Kidney epithelial cell (primary cell): ENCODE measurements at regions not wholly inside any gene's neighbourhood (a gene's known extent, or its start where the extent isn't known, plus 50 kb on each side); places are given as distances from the start of the nearest gene placed in this dataset.

Source experiments
- DNase-seq: peaks from one replicate; pipeline ENCODE4 v3.0.0-alpha.2; 2010; ENCODE audit warnings: low read depth
- H3K27me3 ChIP-seq: 2 replicates; pipeline ENCODE4 v1.6.0; 2011; ENCODE audit warnings: low read length; ENCODE audit not compliant: control insufficient read depth, insufficient read depth
- H3K36me3 ChIP-seq: 2 replicates; pipeline ENCODE4 v1.5.1; 2011; ENCODE audit warnings: low read length; ENCODE audit not compliant: control insufficient read depth, insufficient read depth
- H3K4me3 ChIP-seq: 2 replicates; pipeline ENCODE4 v1.5.1; 2011; ENCODE audit warnings: low read depth, mild to moderate bottlenecking, control low read depth, low read length
- TF ChIP-seq, protein P1 (sequence below): IDR thresholded peaks from 2 replicates; pipeline ENCODE4 v1.5.1; 2011; ENCODE audit warnings: mild to moderate bottlenecking, moderate library complexity, low read length, control low read depth, inconsistent platforms; ENCODE audit not compliant: insufficient read depth, poor library complexity, severe bottlenecking

DNA sequence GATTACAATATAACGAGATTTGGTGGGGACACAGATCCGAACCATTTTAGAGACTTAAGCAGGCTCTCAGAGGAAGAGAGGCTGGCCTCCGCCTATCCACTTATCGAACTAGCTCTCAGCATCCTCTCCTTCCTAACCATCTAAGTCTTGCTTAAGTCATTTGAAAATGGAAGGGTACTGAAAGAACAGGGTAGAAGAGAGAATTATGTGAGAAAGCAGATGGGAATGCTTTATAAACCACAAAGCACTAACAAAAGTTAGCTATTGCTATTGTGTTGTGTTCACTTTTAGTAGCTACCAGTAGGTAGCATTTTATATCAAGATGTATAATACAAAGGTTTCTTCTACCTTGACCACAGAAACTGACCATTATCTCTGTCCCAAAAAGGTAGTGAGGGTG lies 153.4 kb upstream of the CADM1 start:
- TF ChIP-seq, protein P1, sequence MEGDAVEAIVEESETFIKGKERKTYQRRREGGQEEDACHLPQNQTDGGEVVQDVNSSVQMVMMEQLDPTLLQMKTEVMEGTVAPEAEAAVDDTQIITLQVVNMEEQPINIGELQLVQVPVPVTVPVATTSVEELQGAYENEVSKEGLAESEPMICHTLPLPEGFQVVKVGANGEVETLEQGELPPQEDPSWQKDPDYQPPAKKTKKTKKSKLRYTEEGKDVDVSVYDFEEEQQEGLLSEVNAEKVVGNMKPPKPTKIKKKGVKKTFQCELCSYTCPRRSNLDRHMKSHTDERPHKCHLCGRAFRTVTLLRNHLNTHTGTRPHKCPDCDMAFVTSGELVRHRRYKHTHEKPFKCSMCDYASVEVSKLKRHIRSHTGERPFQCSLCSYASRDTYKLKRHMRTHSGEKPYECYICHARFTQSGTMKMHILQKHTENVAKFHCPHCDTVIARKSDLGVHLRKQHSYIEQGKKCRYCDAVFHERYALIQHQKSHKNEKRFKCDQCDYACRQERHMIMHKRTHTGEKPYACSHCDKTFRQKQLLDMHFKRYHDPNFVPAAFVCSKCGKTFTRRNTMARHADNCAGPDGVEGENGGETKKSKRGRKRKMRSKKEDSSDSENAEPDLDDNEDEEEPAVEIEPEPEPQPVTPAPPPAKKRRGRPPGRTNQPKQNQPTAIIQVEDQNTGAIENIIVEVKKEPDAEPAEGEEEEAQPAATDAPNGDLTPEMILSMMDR: no peak
- no peak for DNase-seq
- Histone ChIP-seq H3K27me3 (no peaks in the 10 kb centered on the region), H3K4me3 (no peak overlapping the region), H3K36me3 (no peaks in the 10 kb centered on the region)

DNA sequence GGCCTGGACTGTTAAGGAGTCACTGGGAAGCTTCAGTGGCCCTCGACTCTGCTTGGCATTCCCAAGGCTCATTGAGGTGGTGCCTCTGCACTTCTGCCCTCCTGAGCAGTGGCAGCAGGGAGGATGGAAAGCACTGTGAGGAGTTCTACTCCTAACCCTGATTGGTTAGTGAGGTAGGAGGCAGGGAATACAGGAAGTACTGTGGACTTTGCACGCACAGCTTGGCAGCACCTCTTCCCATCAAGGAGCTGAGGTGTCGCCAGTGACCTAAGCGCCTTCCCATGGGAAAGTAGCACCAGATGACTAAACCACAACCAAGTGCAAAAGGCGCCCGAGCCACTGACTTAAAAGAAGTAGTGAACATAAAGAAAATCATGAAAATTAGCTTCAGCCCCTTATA lies 152.5 kb upstream of the CADM1 start:
- Histone ChIP-seq H3K4me3 (no peak overlapping the region), H3K27me3 (no peaks in the 10 kb centered on the region), H3K36me3 (no peaks in the 10 kb centered on the region)
- no peak for DNase-seq
- TF ChIP-seq, protein P1: no peak

DNA sequence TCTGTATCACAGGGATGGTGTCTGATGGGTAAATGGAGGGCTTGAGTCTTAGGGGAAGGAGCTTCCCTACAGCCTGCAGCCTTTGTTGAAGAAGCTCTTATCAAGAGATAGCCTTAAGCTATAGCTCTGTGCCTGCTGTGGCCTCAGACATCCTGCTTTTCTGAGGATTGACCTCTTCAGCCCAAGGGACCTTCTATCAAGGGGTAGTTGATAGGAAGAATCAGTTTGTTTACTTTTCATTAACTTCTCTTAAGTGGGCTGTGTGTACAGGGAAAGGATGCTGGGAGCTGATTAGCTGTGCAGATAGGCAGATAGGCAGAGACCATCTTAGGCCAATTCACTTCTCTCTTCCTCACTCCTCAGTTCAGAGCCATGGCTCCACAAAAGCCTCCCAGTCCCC lies 151.8 kb upstream of the CADM1 start:
- Histone ChIP-seq H3K27me3 (no peaks in the 10 kb centered on the region), H3K4me3 (no peak overlapping the region), H3K36me3 (no peaks in the 10 kb centered on the region)
- DNase-seq: no peak
- TF ChIP-seq, protein P1: no peak

DNA sequence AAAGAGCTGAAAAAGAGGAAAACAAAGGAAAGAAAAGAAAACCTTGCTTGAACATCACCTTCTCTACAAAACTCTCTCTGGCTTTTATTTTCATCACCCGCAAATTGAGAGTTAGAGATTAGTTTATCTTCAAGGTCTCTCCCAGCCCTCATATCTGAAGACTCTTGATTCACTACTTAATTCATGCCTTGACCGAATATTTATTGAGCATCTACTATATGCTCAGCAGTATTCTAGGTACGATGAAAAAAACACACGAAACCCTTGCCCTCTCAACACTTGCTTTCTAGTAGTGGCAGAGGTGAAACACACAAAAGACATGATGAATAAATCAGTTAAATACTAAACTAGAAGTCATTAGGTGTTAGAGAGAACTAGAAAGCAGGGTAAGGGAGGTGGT lies 150.6 kb upstream of the CADM1 start:
- no peaks in the 10 kb centered on the region for H3K36me3 ChIP-seq
- no peak for DNase-seq
- TF ChIP-seq, protein P1: no peak
- H3K4me3 ChIP-seq: no peak overlapping the region
- H3K27me3 ChIP-seq: no peaks in the 10 kb centered on the region

DNA sequence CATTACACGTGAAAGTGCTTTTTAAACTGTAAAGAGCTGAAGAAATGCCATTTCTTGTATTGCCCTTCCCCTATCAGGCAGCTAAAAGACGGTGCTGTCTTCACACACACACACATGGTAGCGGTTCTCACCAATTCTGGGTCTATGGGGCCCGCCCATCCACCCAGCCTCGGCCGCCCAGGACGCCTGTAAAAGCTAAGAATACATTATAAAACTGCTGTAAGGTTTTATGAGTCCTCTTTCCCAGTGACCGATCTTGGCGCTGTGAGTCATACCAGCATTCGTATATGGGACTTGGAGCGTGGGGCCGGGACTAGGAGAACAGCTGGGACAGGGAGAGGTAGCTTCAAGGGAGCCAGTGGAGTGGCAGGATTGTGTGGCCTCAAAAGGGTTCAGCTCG lies 149.7 kb upstream of the CADM1 start:
- DNase-seq: no peak
- no peaks in the 10 kb centered on the region for H3K36me3 ChIP-seq

DNA sequence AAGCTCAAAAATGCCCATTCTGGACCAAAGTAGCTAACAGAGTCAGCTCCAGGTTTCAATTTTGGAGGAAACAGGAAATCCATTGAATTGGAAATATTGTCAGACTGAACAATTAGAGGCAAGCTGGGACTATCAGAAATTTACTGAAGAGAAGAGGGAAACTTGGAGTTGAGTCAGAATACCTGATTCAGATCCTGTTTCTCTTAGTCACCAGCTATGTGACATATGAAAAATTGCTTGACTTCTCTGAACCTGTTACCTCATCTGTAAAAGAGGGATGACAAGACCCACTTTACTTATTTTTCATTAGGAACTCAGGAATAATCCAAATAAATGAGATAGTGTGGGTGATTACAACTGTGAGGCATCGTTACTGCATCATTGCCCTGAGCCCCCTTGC lies 148.9 kb upstream of the CADM1 start:
- TF ChIP-seq, protein P1: no peak
- no peaks in the 10 kb centered on the region for H3K36me3 ChIP-seq
- no peaks in the 10 kb centered on the region for H3K27me3 ChIP-seq
- DNase-seq: no peak
- H3K4me3 ChIP-seq: no peak overlapping the region

More for the DNA sequence above, 149.7 kb upstream of the CADM1 start:
- H3K4me3 ChIP-seq: no peak overlapping the region
- H3K27me3 ChIP-seq: no peaks in the 10 kb centered on the region
- TF ChIP-seq, protein P1: no peak
